ENCODE measurements at regions not wholly inside any gene's neighbourhood (a gene's known extent, or its start where the extent isn't known, plus 50 kb on each side); places are given as distances from the start of the nearest gene placed in this dataset.

GRCh38 chr1:221381910-221382623, 359.8 kb downstream of the DUSP10 start:
- no peak for DNase-seq

- no peak for DNase-seq
Measured at GRCh38 chr1:221392453-221392852, 349.4 kb downstream of the DUSP10 start.

- DNase-seq = peak; percentile 30
Measured at GRCh38 chr1:221394011-221394544, 347.8 kb downstream of the DUSP10 start.

GRCh38 chr1:221396526-221396925, 345.4 kb downstream of the DUSP10 start:
- no peak for DNase-seq

GRCh38 chr1:221397141-221397540, 344.7 kb downstream of the DUSP10 start:
- no peak for DNase-seq

GRCh38 chr1:221397606-221398005, 344.3 kb downstream of the DUSP10 start:
- no peak for DNase-seq

- DNase-seq = no peak
Measured at GRCh38 chr1:221405146-221405545, 336.7 kb downstream of the DUSP10 start.

- no peak for DNase-seq
Measured at GRCh38 chr1:221408117-221408803, 333.6 kb downstream of the DUSP10 start.

GRCh38 chr1:221411283-221411682, 330.6 kb downstream of the DUSP10 start:
- no peak for DNase-seq

- DNase-seq = no peak
Measured at GRCh38 chr1:221414772-221415539, 326.9 kb downstream of the DUSP10 start.

GRCh38 chr1:221415651-221416050, 326.2 kb downstream of the DUSP10 start:
- no peak for DNase-seq

GRCh38 chr1:221416142-221416541, 325.7 kb downstream of the DUSP10 start:
- no peak for DNase-seq

GRCh38 chr1:221416723-221417122, 325.2 kb downstream of the DUSP10 start:
- DNase-seq = no peak

- no peak for DNase-seq
Measured at GRCh38 chr1:221418346-221418745, 323.5 kb downstream of the DUSP10 start.

GRCh38 chr1:221419513-221420095, 322.3 kb downstream of the DUSP10 start:
- no peak for DNase-seq

GRCh38 chr1:221429264-221429663, 312.6 kb downstream of the DUSP10 start:
- DNase-seq = no peak

GRCh38 chr1:221430152-221430960, 311.5 kb downstream of the DUSP10 start:
- no peak for DNase-seq

- DNase-seq = no peak
Measured at GRCh38 chr1:221431068-221431651, 310.7 kb downstream of the DUSP10 start.

- DNase-seq = no peak
Measured at GRCh38 chr1:221431961-221432360, 309.9 kb downstream of the DUSP10 start.

GRCh38 chr1:221435504-221435904, 306.4 kb downstream of the DUSP10 start:
- DNase-seq = peak; percentile 59

- DNase-seq = no peak
Measured at GRCh38 chr1:221437171-221437570, 304.7 kb downstream of the DUSP10 start.

GRCh38 chr1:221437926-221438325, 304.0 kb downstream of the DUSP10 start:
- no peak for DNase-seq

Data from NCI-H2029 treated with DMSO at 0.1 percent for 48 hours (cell line).